ENCODE measurements at regions not wholly inside any gene's neighbourhood (a gene's known extent, or its start where the extent isn't known, plus 50 kb on each side); places are given as distances from the start of the nearest gene placed in this dataset.

DNA sequence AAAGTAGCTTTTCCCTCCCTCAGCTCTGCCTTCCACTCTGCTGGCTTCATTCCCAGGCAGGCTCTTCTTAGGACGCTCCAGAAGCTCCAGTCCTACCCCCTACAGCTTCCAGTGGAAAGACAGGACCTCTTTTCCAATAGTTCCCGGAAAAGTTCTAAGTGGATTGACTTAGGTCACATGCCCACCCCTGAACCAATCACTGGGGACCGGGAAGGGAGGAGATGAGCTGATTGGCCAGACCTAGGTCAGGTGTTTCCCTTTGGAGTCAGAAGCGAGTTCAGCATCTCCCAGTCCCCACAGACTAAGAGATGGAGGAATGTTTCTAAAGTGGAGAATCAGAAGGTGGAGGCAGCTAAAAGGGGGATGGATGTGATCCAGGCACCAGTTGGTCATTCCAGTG, 62.9 kb upstream of the KCNG1 start:
- H3K9me3 Mint-ChIP-seq = no peaks in the 10 kb centered on the region
- TF ChIP-seq, protein P1, sequence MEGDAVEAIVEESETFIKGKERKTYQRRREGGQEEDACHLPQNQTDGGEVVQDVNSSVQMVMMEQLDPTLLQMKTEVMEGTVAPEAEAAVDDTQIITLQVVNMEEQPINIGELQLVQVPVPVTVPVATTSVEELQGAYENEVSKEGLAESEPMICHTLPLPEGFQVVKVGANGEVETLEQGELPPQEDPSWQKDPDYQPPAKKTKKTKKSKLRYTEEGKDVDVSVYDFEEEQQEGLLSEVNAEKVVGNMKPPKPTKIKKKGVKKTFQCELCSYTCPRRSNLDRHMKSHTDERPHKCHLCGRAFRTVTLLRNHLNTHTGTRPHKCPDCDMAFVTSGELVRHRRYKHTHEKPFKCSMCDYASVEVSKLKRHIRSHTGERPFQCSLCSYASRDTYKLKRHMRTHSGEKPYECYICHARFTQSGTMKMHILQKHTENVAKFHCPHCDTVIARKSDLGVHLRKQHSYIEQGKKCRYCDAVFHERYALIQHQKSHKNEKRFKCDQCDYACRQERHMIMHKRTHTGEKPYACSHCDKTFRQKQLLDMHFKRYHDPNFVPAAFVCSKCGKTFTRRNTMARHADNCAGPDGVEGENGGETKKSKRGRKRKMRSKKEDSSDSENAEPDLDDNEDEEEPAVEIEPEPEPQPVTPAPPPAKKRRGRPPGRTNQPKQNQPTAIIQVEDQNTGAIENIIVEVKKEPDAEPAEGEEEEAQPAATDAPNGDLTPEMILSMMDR (IDR thresholded peaks at IDR 0.05; ENCODE audit: unreplicated experiment in 3 of 3) = no peak
- H3K27ac Mint-ChIP-seq = no peak overlapping the region
- no peaks in the 10 kb centered on the region for H3K36me3 Mint-ChIP-seq (ENCODE audit: low read depth)
- peaks cover 52% of the 10 kb centered on the region for H3K27me3 Mint-ChIP-seq (ENCODE audit: low read depth)
- H3K4me3 Mint-ChIP-seq = no peak overlapping the region
- H3K4me1 Mint-ChIP-seq = no peaks in the 10 kb centered on the region

DNA sequence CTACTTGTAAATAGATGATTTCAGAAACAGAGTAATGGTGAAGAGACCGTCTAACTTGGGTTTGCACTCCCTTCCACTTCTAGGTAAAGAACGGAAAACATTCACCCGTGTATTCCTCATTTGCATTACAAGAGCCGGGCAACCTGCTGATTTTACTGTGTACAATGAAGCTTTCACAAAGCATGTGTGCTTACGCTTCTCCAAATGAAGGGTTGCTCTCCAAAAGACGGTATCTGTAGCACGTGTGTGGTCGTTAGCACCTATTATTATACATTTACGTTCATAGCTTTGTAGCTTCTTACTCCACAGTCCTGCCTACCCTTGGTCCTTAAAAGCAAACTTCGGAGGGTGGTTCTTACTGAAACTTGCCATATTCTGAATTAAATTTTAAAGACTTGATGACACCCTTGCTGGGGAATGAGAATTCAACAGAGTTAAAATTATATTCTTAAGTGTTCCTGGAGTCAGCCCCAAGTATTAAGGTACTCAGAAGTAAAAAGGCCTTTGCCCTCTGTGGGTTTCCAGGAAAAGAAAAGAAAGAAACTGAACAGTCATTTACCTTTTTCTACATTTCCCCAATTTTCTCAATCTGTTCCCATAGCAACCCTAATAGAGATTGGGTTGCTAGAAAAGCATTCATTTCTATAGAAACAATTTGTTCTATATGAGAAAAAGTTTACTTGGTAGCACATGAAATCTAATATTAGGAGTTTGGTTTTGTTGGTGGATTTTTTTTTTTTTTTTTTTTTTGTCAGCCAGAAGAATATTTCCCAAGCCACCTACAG, 61.9 kb upstream of the KCNG1 start:
- peaks cover 49% of the 10 kb centered on the region for H3K27me3 Mint-ChIP-seq (ENCODE audit: low read depth)
- no peak overlapping the region for H3K4me3 Mint-ChIP-seq
- H3K27ac Mint-ChIP-seq = no peak overlapping the region
- TF ChIP-seq, protein P1 (IDR thresholded peaks at IDR 0.05; ENCODE audit: unreplicated experiment in 3 of 3) = no peak
- no peaks in the 10 kb centered on the region for H3K4me1 Mint-ChIP-seq
- no peaks in the 10 kb centered on the region for H3K9me3 Mint-ChIP-seq
- H3K36me3 Mint-ChIP-seq (ENCODE audit: low read depth) = no peaks in the 10 kb centered on the region

DNA sequence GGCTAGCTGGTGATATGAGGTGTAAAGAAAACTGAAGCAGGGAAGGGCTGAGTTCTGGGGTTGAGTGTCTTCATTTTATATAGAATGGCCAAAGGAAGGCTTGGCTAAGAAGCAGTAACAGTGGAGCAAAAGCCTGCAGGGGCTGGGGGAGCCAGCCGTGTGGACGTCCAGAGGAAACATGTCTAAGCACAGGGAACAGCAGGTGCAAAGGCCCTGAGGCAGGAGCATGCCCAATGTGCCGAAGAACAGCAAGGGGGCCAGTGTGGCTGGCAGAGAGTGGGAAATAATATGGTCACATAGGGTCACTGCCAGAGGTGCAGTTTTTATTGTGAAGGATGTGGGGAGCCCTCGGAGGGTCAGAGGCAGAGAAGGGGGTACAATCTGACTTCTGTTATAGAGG, 60.5 kb upstream of the KCNG1 start:
- Mint-ChIP-seq H3K4me1 (peaks cover 5% of the 10 kb centered on the region), H3K9me3 (no peaks in the 10 kb centered on the region)

DNA sequence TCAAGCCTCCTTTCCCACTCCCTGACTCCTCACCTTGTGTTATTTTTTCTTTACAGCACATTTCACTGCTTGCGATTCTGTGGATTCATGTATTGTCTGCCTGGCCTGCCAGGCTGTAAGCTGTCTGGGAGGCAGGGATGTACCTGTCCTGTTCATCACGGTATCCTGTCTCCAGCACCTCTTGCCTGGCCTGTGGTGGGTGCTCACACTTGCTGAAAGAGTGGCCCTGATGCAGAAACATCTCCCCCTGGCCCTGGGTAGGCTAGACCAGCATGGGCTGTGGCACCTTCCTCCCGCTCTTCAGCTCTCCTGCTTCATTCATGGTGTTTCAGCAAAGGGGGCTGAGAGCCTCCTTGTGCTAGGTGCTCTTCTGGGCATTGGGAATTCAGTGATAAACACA, 60.1 kb upstream of the KCNG1 start:
- Mint-ChIP-seq H3K9me3 (no peaks in the 10 kb centered on the region), H3K27ac (no peak overlapping the region), H3K27me3 (ENCODE audit: low read depth) (peaks cover 49% of the 10 kb centered on the region), H3K36me3 (ENCODE audit: low read depth) (no peaks in the 10 kb centered on the region), H3K4me1 (peaks cover 6% of the 10 kb centered on the region), H3K4me3 (no peak overlapping the region)
- TF ChIP-seq, protein P1 (IDR thresholded peaks at IDR 0.05; ENCODE audit: unreplicated experiment in 3 of 3) = no peak

More for the DNA sequence above, 60.5 kb upstream of the KCNG1 start:
- Mint-ChIP-seq H3K27me3 (ENCODE audit: low read depth) (peaks cover 47% of the 10 kb centered on the region), H3K27ac (no peak overlapping the region), H3K36me3 (ENCODE audit: low read depth) (no peaks in the 10 kb centered on the region), H3K4me3 (no peak overlapping the region)
- TF ChIP-seq, protein P1 (IDR thresholded peaks at IDR 0.05; ENCODE audit: unreplicated experiment in 3 of 3) = no peak

DNA sequence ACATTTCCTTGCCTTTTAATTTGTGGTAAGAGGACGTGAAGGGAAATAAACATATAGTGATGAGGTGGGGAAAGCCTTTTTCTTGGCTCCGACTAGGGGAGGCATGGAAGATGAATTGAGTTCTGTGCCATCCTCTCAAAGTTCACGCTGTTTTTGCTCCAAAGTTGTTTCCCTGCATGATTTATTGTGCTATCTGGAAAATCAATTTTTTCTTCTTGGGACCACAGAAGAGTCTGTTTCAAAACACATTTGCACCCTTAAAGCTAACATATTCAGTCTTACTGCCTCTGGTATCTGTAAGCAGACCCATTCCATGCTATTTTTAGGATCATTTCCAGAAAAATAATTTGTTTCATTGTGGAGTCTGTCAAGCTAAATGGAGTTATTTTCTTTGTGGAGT, 57.6 kb upstream of the KCNG1 start:
- no peak overlapping the region for H3K27ac Mint-ChIP-seq
- H3K9me3 Mint-ChIP-seq = no peaks in the 10 kb centered on the region
- no peak overlapping the region for H3K4me3 Mint-ChIP-seq
- H3K36me3 Mint-ChIP-seq (ENCODE audit: low read depth) = no peaks in the 10 kb centered on the region
- peaks cover 46% of the 10 kb centered on the region for H3K27me3 Mint-ChIP-seq (ENCODE audit: low read depth)
- TF ChIP-seq, protein P1 (IDR thresholded peaks at IDR 0.05; ENCODE audit: unreplicated experiment in 3 of 3) = no peak
- peaks cover 12% of the 10 kb centered on the region for H3K4me1 Mint-ChIP-seq

DNA sequence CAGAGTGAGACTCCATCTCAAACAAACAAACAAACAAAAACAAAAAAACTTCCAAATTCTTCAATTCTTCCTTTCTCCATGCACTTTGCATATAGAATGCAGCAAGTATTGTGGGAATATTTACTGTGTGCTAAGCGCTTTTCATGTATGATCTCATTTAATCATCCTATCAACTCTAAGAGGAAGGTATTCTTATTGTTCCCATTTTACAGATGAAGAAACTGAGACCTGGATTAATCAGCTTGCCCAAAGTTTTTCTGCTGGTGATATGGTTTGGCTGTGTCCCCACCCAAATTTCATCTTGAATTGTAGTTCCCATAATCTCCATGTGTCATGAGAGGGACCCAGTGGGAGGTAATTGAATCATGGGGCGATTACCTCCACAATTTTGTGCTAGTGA, 56.6 kb upstream of the KCNG1 start:
- Mint-ChIP-seq H3K27ac (no peak overlapping the region), H3K36me3 (ENCODE audit: low read depth) (no peaks in the 10 kb centered on the region), H3K4me1 (peaks cover 12% of the 10 kb centered on the region), H3K4me3 (no peak overlapping the region), H3K9me3 (peaks cover 2% of the 10 kb centered on the region), H3K27me3 (ENCODE audit: low read depth) (peaks cover 51% of the 10 kb centered on the region)
- TF ChIP-seq, protein P1 (IDR thresholded peaks at IDR 0.05; ENCODE audit: unreplicated experiment in 3 of 3) = no peak

Measured in nephron (organoid).